Fibroblast of pulmonary artery (primary cell): ENCODE measurements at regions not wholly inside any gene's neighbourhood (a gene's known extent, or its start where the extent isn't known, plus 50 kb on each side); places are given as distances from the start of the nearest gene placed in this dataset.

Source experiments
- DNase-seq: peaks from one replicate; pipeline ENCODE4 v3.0.0-alpha.2; 2010; ENCODE audit warnings: low read depth
- H3K4me3 ChIP-seq: replicated peaks from 2 replicates; pipeline ENCODE4 v1.5.1; 2011; ENCODE audit warnings: low read depth, mild to moderate bottlenecking, control low read depth, low read length, moderate library complexity
- TF ChIP-seq, protein P1 (sequence below): IDR thresholded peaks from 2 replicates; pipeline ENCODE4 v1.5.1; 2011; ENCODE audit warnings: mild to moderate bottlenecking, control low read depth, low read length, inconsistent platforms; ENCODE audit errors: missing control alignments

DNA sequence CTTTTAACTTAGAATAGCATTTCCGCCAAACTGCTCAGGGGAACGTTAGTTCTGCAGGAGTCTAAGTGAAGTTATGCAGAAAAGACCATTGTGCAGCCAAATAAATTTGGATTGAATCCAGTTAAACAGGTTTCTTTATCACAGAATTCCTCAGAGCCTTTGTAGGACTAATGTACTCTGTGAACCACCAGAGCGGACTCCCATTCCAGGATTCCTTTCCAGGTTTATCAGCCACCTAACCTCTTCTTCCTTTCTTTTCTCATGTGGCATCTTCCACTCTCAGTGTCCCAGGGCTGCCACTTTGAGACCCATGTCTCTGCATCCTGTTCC lies 350.4 kb downstream of the TSN start:
- H3K4me3 ChIP-seq: no peak overlapping the region
- TF ChIP-seq, protein P1, sequence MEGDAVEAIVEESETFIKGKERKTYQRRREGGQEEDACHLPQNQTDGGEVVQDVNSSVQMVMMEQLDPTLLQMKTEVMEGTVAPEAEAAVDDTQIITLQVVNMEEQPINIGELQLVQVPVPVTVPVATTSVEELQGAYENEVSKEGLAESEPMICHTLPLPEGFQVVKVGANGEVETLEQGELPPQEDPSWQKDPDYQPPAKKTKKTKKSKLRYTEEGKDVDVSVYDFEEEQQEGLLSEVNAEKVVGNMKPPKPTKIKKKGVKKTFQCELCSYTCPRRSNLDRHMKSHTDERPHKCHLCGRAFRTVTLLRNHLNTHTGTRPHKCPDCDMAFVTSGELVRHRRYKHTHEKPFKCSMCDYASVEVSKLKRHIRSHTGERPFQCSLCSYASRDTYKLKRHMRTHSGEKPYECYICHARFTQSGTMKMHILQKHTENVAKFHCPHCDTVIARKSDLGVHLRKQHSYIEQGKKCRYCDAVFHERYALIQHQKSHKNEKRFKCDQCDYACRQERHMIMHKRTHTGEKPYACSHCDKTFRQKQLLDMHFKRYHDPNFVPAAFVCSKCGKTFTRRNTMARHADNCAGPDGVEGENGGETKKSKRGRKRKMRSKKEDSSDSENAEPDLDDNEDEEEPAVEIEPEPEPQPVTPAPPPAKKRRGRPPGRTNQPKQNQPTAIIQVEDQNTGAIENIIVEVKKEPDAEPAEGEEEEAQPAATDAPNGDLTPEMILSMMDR: no peak
- DNase-seq: peak; percentile 27

DNA sequence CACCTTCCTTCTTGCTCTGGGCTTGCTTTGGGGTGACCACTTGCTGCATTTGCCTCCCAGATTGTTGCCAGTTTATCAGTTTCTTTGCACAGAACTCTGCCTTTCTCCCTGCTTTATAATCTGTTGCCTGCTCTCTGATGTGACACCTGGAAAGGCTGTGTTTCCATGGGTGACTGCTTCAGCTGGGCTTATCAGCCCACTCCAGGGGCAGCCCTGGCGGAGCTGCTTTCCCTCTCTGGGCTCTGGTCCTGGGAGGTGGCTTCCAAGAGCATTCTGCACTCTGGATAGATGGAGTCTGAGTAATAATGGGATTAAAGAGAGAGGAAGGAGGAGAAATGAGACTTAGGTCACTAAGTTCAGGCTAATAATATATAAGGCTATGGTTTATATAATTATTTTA lies 352.7 kb downstream of the TSN start:
- H3K4me3 ChIP-seq: no peak overlapping the region
- TF ChIP-seq, protein P1: no peak
- DNase-seq: no peak

DNA sequence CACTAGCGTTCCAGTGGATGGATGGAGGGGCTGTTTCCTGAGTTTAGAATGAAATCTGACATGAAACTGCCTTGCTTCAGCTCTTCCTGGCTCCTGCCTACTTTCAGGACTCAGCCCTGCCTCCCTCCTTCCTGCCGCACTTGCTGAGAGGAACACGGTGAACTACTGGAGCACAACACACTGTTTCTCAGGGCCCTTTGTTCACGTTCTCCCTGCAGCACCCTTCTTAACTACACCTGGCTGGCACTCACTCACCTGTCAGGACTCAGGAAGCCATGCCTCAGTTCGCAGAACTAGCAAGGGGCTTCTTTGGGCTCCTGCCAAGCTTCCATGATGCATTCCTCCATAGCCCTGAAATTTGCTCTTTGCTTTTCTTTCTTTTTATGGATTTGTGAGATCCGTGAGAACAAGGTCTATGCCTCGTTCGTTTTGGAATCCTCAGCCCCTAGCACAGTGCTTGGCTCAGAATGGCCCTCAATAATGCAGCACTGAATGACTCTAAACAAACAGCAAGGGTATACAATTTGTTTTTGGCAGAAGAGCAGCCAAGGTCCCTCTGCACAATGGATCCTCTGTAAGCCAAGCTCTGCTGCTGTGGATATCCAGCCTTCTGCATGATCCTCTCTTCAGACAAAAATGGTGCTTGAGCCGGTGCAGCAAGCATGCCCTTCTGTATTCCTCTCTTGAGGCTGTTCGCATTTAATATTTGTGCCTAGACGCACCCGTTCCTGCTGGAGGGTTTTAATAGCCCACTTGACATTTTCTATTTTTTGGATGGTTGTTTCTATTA lies 357.0 kb downstream of the TSN start:
- TF ChIP-seq, protein P1: no peak
- no peak for DNase-seq
- H3K4me3 ChIP-seq: no peak overlapping the region

DNA sequence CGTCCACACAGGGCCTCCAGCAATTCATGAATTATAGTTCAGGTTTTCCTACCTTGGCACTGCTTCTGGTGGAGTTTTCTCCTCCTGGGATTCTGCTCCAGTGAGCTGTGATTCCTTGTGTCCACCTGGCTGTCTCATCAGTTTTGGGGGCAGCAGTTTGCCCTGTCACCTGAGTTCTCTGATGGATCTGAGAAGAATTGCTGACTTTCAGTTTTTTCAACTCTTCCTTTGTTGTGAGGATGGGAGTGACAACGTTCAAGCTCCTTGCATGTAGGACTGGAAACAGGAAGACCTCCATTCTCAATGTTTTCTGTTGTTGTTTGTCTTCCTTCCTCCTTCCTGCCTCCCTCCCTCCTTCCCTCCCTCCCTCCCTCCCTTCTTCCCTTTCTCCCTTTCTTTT lies 359.0 kb downstream of the TSN start:
- no peak for DNase-seq
- no peak overlapping the region for H3K4me3 ChIP-seq
- TF ChIP-seq, protein P1: no peak

DNA sequence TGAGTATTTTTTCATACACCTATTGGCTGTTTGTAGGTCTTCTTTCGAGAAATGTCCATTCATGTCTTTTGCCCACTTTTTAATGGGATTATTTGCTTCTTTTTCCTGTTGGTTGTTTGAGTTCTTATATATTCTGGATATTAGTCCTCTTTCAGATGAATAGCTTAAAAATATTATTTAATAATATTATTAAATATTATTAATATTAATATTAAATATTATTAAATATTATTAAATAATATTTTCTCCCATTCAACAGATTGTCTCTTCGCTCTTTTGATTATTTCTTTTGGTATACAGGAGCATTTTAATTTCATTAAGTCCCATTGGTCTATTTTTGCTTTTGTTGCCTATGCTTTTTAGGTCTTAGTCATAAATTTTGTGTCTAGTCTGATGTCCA lies 361.9 kb downstream of the TSN start:
- TF ChIP-seq, protein P1: no peak
- no peak for DNase-seq
- no peak overlapping the region for H3K4me3 ChIP-seq

DNA sequence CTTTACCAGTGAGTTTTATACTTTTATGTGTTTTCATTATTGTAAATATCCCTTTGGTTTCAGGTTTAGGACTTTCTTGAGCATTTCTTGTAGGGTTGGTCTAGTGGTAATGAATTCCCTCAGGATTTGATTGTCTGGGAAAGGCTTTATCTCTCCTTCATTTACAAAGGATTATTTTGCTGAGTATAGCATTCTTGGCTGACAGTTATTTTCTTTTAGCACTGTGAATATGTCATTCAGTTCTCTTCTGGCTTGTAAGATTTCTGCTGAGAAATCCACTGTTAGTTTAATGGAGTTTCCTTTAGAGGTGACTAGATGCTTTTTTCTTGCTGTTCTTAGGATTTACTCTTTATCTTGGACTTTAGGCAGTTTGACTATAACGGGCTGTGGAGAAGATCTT lies 373.9 kb downstream of the TSN start:
- TF ChIP-seq, protein P1: no peak
- H3K4me3 ChIP-seq: no peak overlapping the region
- no peak for DNase-seq

DNA sequence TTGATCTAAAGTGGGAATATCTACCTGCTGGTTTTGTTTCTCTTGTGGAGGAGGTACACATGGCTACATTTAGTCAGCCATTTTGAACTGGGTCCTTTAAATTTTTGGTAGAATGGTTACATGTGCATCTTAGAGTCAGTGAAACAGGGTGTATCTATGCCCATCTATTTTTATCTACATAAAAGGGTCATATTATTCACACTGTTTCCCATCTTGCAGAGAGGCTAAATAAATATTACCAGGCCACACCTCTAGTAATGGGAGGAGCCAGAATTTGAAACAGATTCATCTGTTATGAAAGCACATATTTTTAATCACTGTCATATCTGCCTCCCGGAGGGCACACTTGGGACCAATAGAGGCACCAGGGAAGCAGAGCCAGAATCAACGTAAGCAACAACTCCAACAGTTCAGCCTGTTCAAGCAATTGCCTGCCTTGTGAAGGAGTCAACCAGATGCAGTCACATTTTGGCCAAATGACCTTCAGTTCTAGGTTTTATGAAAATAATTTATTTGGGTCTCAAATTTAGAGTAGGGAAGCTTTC lies 376.8 kb downstream of the TSN start:
- TF ChIP-seq, protein P1: no peak
- peak; percentile 22 for DNase-seq
- no peak overlapping the region for H3K4me3 ChIP-seq
